NCI-H1092 (cell line): ENCODE measurements at regions not wholly inside any gene's neighbourhood (a gene's known extent, or its start where the extent isn't known, plus 50 kb on each side); places are given as distances from the start of the nearest gene placed in this dataset.
"Not testable (repeated sequence)": the region's sequence is repeated elsewhere in the genome, so short reads cannot be mapped to it uniquely, and the experiment has no call there.

Source experiments
- DNase-seq: peaks from one replicate; lab custom pipeline; 2025; lab: John Stamatoyannopoulos, UW

DNA sequence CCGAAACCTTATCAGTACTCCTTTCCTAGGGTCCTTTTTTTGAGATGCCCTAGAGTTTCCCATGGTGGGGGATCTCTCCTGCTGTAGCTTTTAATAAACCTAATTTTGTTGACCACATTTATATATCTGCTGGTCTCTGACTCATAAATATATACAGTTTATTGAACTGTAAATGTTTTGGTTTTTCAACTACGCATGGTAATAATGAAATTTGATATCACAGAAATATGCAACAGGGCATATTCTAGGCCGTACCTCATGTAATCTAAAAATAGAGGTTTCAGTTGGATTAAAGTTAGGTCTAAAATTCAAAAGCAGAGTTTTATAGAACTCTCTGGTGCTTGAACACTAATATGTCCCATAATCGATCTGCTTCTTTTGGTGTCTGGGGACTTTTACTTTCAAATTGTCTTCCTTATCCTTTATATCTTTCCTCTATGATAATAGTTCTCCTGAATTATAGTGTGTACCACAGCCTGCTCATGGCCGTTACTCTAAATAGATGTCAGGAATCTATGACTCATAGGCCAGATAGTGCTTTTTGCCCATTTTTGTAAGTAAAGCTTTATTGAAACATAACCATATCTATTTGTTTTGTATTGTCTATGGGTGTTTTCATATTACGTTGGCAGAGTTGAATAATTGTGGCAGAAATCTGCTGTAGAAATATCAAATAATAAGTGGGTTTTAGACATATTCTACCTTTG lies 324.8 kb upstream of the PCDH9 start:
- DNase-seq = no peak

DNA sequence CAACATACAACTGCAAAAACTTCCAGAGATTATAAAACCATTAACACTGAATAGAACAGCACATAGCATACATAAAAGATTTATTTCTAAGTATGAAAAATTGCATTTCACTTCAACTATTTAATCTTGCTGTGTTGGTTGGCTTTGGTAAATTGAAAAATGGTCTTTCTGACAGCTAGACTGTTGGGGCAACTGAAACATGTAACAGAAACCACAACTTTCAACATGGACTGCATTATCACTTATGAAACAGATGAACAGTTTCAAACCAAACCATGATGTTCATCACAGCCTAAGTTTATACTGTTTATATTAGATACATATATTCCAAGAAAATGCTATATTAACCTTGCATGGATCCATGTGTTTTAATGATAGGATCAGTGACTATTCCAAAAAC lies 324.1 kb upstream of the PCDH9 start:
- DNase-seq = no peak

- DNase-seq = no peak
These were observed 319.2 kb upstream of the PCDH9 start for GRCh38 chr13:67549331-67549730.

DNA sequence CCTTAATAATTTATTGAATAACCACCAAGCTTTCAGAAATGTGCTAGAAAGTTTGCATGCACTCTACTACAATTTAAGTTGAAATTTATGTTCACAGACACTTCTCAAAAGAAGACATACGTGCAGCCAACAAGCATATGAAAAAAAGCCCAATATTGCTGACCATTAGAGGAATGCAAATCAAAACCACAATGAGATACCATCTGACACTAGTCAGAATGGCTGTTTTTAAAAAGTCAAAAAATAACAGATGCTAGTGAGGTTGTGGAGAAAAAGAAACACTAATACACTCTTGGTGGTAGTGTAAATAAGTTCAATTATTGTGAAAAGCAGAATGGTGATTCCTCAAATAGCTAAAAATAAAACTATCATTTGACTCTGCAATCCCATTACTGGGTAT lies 308.8 kb upstream of the PCDH9 start:
- no peak for DNase-seq

- no peak for DNase-seq
These were observed 290.8 kb upstream of the PCDH9 start for GRCh38 chr13:67520886-67521285.

- DNase-seq = no peak
These were observed 289.2 kb upstream of the PCDH9 start for GRCh38 chr13:67519356-67519755.

GRCh38 chr13:67518785-67519184 lies 288.6 kb upstream of the PCDH9 start:
- no peak for DNase-seq

GRCh38 chr13:67515895-67516294 lies 285.8 kb upstream of the PCDH9 start:
- DNase-seq = no peak

- no peak for DNase-seq
These were observed 278.9 kb upstream of the PCDH9 start for GRCh38 chr13:67509018-67509417.

DNA sequence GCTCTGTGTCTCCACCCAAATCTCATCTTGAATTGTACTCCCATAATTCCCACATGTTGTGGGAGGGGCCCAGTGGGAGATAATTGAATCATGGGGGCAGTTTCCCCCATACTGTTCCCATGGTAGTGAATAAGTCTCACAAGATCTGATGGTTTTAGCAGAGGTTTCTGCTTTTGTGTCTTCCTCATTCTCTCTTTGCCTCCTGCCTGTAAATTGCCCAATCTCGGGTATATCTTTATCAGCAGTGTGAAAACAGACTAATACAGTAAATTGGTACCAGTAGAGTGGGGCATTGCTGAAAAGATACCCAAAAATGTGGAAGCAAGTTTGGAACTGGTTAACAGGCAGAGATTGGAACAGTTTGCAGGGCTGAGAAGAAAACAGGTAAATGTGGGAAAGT lies 278.1 kb upstream of the PCDH9 start:
- not testable (repeated sequence) for DNase-seq

DNA sequence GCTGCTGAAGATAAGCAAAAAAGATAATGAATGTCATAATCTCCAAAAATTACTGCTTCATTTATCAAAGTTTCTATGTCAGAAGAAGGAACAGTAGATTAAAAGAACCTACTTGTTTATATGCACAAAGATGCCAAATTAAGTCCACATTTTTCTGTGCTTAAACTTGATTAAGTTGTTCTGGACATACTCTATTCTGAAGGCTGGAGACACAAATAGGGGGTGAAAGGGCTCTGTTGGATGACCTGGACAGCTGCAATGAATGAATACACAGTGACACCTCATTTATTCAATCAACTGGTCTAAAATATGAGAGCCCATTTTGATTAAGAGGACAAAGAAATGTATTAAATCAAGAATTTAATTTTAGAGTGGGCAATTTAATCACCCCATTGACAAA lies 276.3 kb upstream of the PCDH9 start:
- no peak for DNase-seq

DNA sequence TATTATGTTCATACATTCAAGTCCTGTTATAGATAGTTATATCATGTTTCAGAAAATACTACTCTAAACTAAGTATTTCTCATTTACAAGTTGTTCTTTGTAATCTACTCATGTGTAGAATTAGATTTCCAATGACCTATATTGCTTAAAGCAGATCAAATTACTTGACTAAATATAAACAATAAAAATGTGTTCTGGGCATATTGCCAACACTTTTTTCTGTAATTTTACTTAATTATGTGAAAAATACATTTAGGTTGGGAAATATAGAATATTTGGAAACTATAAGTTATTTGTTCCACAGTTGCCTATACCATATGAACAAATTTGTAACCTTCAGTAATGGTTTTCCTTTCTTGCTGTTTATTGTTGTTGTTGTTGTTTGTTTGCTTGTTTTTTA lies 275.2 kb upstream of the PCDH9 start:
- DNase-seq = no peak

DNA sequence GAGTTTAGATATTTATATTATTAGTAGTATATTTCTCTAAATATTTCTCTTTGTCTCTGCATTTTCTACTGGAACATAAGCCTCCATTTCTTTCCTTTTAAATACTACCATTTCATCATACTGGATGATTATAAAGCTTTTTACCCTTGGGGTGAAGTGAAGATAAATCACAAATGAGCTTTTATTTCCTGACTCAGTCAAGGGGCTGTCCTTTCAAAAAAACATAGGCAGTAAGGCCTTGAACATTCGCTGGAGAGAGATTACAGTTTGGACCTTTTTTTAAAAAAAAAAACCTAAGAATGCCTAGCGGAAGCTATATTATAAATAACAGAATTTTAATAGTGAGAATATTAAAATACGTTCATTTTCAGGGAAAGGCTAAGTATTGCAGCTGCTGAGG lies 268.8 kb upstream of the PCDH9 start:
- no peak for DNase-seq

DNA sequence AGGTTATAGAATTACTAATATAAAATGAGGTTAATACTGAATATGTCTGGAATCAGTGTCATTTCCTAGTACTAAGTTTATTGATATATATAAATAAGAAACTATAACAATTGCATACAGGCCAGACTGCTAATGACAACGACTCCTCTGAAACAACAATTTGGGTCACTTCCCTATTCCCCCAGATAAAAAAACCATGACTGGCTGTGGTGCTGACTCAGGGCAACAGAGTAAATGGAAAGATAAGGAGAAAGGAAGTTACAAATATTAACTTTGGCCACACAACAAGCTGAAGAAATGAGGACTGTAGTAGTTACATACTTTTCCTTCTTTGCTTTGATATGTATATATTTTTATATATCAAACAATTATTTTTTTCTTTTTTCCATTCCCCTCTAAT lies 263.7 kb upstream of the PCDH9 start:
- DNase-seq = no peak

- DNase-seq = no peak
These were observed 258.9 kb upstream of the PCDH9 start for GRCh38 chr13:67489016-67489415.

DNA sequence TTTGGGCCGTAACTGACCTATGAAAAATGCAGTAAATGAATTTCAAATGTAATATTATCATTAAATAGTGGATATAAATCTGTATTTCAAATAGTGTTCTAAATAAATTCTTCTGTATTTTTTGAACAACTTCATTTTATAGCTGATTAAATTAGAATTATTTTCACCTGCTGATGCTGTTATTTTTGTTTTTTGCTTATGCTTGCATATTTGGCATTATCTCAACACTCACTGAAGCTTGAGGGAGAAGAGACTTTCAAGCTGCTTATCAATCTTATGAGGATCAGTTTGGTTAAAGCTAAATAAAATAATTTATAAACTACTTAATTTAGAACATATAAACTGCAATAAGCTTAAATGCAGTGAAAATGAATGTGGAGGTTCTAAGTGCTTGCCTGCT lies 251.3 kb upstream of the PCDH9 start:
- DNase-seq = no peak

DNA sequence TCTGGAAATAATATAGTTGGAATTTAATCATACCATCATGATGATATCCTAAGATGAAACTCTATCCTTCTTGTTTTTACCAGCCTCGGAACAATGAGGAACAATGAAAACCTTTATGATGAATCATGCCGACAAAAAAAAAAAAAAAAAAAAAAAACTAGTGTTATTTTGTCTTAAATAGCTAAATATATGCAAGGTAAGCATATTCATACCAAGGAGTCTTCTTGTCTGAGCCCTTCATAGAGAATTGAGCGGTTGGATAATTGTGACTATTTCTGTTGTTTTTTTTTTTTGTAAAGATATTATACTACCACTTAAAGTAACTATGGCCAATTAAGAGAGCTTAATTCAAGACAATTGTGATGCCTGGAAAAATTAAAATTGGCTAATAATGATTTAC lies 244.0 kb upstream of the PCDH9 start:
- DNase-seq = no peak

GRCh38 chr13:67469623-67470022 lies 239.5 kb upstream of the PCDH9 start:
- no peak for DNase-seq

GRCh38 chr13:67466569-67466968 lies 236.4 kb upstream of the PCDH9 start:
- no peak for DNase-seq

DNA sequence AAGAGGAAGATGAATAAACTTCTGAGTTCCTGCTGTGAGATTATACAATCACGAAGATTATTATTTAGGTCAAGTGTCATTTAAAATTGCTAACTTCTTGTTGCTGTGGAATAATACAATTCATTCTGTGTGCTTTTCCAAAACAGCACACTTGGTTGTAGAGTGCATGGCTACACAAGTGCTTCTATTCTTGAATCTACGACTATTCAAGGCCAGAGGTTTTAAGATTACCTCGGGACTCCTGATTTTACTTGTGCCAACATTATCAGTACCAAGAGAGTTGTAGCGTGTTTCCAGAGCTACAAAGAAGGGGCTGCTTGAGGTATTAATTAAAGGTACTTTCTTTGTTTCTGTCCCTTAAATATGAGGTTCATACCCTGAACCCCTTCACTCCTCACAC lies 234.0 kb upstream of the PCDH9 start:
- no peak for DNase-seq

DNA sequence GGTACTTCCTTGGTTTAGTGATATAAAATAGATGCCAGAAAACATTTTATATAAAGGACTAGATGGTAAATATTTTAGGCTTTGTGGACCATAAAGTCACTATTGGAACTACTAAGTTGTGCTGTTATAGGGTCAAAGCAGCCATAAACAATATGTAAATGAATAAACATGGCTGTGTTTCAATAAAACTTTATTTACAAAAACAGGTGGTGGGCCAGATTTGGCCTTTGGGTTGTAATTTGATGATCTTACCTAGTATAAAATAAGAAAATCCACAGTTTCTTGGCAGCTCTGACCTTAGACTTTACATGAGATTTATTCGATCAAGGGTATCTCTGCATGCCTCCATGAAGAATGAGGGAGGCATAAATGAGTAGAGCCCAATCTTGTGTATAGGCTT lies 232.0 kb upstream of the PCDH9 start:
- DNase-seq = no peak

DNA sequence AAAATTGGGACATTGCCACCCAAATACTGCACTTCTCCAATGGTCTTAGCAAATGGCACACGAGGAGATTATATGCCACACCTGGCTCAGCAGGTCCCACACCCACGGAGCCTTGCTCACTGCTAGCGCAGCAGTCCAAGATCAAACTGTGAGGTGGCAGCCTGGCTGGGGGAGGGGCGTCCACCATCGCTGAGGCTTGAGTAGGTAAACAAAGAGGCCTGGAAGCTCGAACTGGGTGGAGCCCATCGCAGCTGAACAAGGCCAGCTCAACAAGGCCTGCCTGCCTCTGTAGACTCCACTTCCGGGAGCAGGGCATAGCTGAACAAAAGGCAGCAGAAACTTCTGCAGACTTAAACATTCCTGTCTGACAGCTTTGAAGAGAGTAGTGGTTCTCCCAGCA lies 222.4 kb upstream of the PCDH9 start:
- not testable (repeated sequence) for DNase-seq

GRCh38 chr13:67445436-67445835 lies 215.3 kb upstream of the PCDH9 start:
- DNase-seq = no peak

- no peak for DNase-seq
These were observed 213.8 kb upstream of the PCDH9 start for GRCh38 chr13:67443923-67444322.
